A549 (cell line): ENCODE measurements at regions not wholly inside any gene's neighbourhood (a gene's known extent, or its start where the extent isn't known, plus 50 kb on each side); places are given as distances from the start of the nearest gene placed in this dataset.

Experiments used
- SREBF2 ChIP-seq: fragments of 450-650 bp; IDR thresholded peaks from 2 replicates; pipeline ENCODE4 v1.6.1; 2014; ENCODE audit warnings: mild to moderate bottlenecking, moderate library complexity
- TF ChIP-seq, protein P1 (sequence below): fragments of >200 bp; sonication (Bioruptor Twin); formaldehyde crosslinking; IDR thresholded peaks from 3 replicates; pipeline ENCODE4 v1.5.1; 2016
- TF ChIP-seq, protein P2 (sequence below): fragments of >200 bp; sonication (Bioruptor Twin); formaldehyde crosslinking; IDR thresholded peaks from 2 replicates; pipeline ENCODE4 v1.6.1; 2016
- TF ChIP-seq, protein P3 (sequence below): IDR thresholded peaks from 2 replicates; pipeline ENCODE4 v1.6.1; 2012

DNA sequence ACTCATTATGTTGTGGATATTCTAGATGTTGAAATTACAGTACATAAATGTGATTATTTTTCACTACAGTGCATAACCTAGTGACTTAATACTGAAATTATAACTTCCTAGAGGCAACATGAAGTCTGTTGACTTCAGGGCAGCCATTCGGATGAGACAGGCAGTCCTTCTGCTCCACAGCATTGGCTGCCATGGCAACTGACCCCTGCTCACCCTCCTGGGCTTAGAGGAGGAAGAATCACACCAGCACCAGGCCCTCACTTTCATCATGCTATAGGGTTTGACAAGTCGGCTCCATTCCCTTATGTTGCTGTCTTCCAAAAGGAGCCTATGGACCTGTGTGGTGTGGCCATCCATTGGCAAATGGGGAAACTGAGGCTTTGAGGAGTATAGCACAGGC, 233.5 kb upstream of the TMEM132C start:
- TF ChIP-seq, protein P1, sequence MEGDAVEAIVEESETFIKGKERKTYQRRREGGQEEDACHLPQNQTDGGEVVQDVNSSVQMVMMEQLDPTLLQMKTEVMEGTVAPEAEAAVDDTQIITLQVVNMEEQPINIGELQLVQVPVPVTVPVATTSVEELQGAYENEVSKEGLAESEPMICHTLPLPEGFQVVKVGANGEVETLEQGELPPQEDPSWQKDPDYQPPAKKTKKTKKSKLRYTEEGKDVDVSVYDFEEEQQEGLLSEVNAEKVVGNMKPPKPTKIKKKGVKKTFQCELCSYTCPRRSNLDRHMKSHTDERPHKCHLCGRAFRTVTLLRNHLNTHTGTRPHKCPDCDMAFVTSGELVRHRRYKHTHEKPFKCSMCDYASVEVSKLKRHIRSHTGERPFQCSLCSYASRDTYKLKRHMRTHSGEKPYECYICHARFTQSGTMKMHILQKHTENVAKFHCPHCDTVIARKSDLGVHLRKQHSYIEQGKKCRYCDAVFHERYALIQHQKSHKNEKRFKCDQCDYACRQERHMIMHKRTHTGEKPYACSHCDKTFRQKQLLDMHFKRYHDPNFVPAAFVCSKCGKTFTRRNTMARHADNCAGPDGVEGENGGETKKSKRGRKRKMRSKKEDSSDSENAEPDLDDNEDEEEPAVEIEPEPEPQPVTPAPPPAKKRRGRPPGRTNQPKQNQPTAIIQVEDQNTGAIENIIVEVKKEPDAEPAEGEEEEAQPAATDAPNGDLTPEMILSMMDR, result no peak
- TF ChIP-seq, protein P2, sequence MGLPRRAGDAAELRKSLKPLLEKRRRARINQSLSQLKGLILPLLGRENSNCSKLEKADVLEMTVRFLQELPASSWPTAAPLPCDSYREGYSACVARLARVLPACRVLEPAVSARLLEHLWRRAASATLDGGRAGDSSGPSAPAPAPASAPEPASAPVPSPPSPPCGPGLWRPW, result no peak
- no peak for TF ChIP-seq SREBF2
- TF ChIP-seq, protein P3, sequence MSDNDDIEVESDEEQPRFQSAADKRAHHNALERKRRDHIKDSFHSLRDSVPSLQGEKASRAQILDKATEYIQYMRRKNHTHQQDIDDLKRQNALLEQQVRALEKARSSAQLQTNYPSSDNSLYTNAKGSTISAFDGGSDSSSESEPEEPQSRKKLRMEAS, result no peak
